Spleen (tissue), 11 donors: ENCODE measurements at regions not wholly inside any gene's neighbourhood (a gene's known extent, or its start where the extent isn't known, plus 50 kb on each side); places are given as distances from the start of the nearest gene placed in this dataset.

Experiments
- DNase-seq: peaks from one replicate; pipeline ENCODE4 v3.0.0-alpha.2; 2020
- H3K27ac ChIP-seq, 8 donors: fragments of 200-600 bp; sonication (generic) in 7 of 8; 1 replicate in 4 of 8; 2 replicates in 4 of 8; pipeline versions ENCODE4 v1.5.0 to v1.8.0; 2016 to 2021; ENCODE audit warnings: inconsistent platforms in 4 of 8, mild to moderate bottlenecking in 4 of 8, moderate library complexity in 1 of 8
- H3K27me3 ChIP-seq, 7 donors: fragments of 200-600 bp; sonication (generic) in 6 of 7; replicated peaks in 1 of 7; 1 replicate in 4 of 7; 2 replicates in 3 of 7; pipeline versions ENCODE4 v1.5.0 to v1.8.0; 2016 to 2021; ENCODE audit warnings: inconsistent platforms in 3 of 7, mild to moderate bottlenecking in 1 of 7
- H3K36me3 ChIP-seq, 6 donors: fragments of 200-600 bp; sonication (generic) in 5 of 6; 1 replicate in 4 of 6; 2 replicates in 2 of 6; pipeline versions ENCODE4 v1.5.0 to v1.8.0; 2016 to 2021; ENCODE audit warnings: inconsistent platforms in 2 of 6
- H3K4me1 ChIP-seq, 6 donors: fragments of 200-600 bp; sonication (generic) in 5 of 6; 1 replicate in 3 of 6; 2 replicates in 3 of 6; pipeline versions ENCODE4 v1.5.0 to v1.8.0; 2016 to 2021; ENCODE audit warnings: inconsistent platforms in 3 of 6
- H3K4me3 ChIP-seq, 8 donors: fragments of 200-600 bp; sonication (generic) in 7 of 8; 1 replicate in 4 of 8; 2 replicates in 4 of 8; pipeline versions ENCODE4 v1.5.0 to v1.8.0; 2016 to 2021; ENCODE audit warnings: inconsistent platforms in 4 of 8, mild to moderate bottlenecking in 4 of 8, moderate library complexity in 2 of 8
- H3K9me3 ChIP-seq, 8 donors: fragments of 200-600 bp; sonication (generic) in 7 of 8; 1 replicate in 4 of 8; 2 replicates in 4 of 8; pipeline versions ENCODE4 v1.5.0 to v1.8.0; 2016 to 2021; ENCODE audit warnings: inconsistent platforms in 4 of 8
- POLR2A ChIP-seq, 3 donors: fragments of 450-650 bp; IDR thresholded peaks; one replicate each; pipeline ENCODE4 v1.5.1; 2017; ENCODE audit warnings: antibody characterized with exemption in 3 of 3, mild to moderate bottlenecking in 1 of 3
- POLR2AphosphoS5 ChIP-seq, 3 donors: sonication (generic); formaldehyde crosslinking; IDR thresholded peaks; one replicate each; pipeline ENCODE4 v1.5.1; 2017; ENCODE audit warnings: antibody characterized with exemption in 3 of 3
- WGBS, 5 donors: extraction: QIAGEN DNeasy Blood & Tissue Kit in 3 of 5; methylation state at CpG; one replicate each; pipeline versions ENCODE4 v1.1.5 to v1.1.7; 2013 to 2018; 5-methylcytosine and 5-hydroxymethylcytosine counted together
- intact Hi-C: fragments of 100-400 bp; cut with DNase I; formaldehyde crosslinking; loops from one replicate; pipeline ENCODE4 v1.15.0; 2023; ENCODE audit warnings: low total_unique reads
- TF ChIP-seq, protein P1 (sequence below), 11 experiments: fragments of 200-600 bp in 7 of 11; fragments of 450-650 bp in 4 of 11; sonication (generic) in 4 of 11; IDR thresholded peaks in 8 of 11; conservative IDR thresholded peaks in 3 of 11; 1 replicate in 7 of 11; 2 replicates in 4 of 11; pipeline versions ENCODE4 v1.4.0 to v1.8.0; 2016 to 2021; ENCODE audit warnings: antibody characterized with exemption in 11 of 11, inconsistent platforms in 4 of 11, mild to moderate bottlenecking in 1 of 11
- donor health status: healthy with polysubstance abuse.
- donor health status: DM: no; HTN: no; CAD: no; lungs with moderate emphysema.
- donor health status: DM: no; HTN: no; CAD: no.
- donor health status: Bipolar disorder and iron deficiency.
- donor health status: healthy.
- donor health status: DM: no; HTN: no; CAD: no.
- donor health status: DM: yes; HTN: yes; CAD: no.

DNA sequence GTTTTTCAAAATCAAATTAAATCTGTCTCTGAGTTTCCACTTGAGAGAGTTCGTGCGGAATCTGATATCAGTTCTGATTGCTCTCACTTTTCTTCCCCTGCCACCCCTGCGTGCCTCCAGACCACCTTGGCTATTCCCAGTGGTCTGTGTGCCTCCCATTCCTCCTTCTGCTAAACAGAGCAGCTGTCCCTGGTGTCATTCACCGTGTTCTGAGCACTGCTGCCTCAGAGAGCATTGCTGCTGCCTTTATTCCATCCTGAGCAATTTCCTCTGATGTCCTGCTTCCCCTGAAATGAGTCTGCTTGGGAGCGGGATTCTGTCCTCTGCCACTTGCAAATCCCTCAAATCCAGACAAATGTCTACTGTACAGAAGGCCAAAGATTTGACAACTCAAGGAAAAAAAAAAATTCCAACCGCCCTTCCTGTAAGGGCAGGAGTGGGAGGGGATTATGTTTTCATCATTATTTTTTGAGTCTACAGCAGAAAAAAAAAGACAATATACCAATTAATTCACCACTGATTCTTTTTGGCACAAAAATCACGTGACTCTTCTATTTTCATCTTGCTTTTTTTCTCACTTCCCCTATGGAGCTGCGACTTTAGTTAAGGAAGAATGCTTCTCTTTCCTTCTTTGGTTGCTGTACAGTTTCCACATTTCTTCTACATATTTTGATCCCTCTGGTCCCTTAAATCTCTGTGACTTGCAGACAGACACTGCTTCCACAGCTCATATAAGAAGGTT is 833.0 kb downstream of the EPHA7 start:
- intact Hi-C loops, result no loop called here

DNA sequence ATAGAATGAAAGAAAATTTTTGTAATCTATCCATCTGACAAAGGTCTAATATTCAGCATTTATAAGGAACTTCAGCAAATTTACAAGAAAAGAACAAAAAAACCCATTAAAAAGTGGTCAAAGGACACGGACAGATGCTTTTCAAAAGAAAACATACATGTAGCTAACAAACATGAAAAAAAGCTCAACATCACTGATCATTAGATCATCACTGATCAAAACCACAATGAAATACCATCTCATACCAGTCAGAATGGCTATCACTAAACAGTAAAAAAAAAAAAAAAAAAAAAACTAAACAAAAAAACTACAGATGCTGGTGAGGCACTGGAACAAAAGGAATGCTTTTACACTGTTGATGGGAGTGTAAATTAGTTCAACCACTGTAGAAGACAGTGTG is 837.1 kb downstream of the EPHA7 start:
- H3K27ac ChIP-seq, result no peak overlapping the region
- WGBS, 5 donors, result 65 to 86% (median 81%) methylated on average over 1 of the region's 1 CpG
- DNase-seq, result no peak
- TF ChIP-seq POLR2A (IDR thresholded peaks at IDR 0.05), result no peak
- TF ChIP-seq POLR2AphosphoS5 (IDR thresholded peaks at IDR 0.05), result no peak
- TF ChIP-seq, protein P1, sequence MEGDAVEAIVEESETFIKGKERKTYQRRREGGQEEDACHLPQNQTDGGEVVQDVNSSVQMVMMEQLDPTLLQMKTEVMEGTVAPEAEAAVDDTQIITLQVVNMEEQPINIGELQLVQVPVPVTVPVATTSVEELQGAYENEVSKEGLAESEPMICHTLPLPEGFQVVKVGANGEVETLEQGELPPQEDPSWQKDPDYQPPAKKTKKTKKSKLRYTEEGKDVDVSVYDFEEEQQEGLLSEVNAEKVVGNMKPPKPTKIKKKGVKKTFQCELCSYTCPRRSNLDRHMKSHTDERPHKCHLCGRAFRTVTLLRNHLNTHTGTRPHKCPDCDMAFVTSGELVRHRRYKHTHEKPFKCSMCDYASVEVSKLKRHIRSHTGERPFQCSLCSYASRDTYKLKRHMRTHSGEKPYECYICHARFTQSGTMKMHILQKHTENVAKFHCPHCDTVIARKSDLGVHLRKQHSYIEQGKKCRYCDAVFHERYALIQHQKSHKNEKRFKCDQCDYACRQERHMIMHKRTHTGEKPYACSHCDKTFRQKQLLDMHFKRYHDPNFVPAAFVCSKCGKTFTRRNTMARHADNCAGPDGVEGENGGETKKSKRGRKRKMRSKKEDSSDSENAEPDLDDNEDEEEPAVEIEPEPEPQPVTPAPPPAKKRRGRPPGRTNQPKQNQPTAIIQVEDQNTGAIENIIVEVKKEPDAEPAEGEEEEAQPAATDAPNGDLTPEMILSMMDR (IDR thresholded peaks at IDR 0.05 in 8 of 11, conservative IDR thresholded peaks at IDR 0.05 in 3 of 11), result no peak
- H3K4me3 ChIP-seq, result no peak overlapping the region
- H3K27me3 ChIP-seq, result no peaks in the 10 kb centered on the region
- H3K36me3 ChIP-seq, result no peaks in the 10 kb centered on the region
- no peaks in the 10 kb centered on the region for H3K4me1 ChIP-seq
- intact Hi-C loops, result no loop called here
- H3K9me3 ChIP-seq, result peaks cover 0 to 41% (median 15%) of the 10 kb centered on the region in 8 donors

More for the DNA sequence above, 833.0 kb downstream of the EPHA7 start:
- WGBS, 5 donors, result 55 to 66% (median 57%) methylated on average over 8 of the region's 8 CpGs
- Histone ChIP-seq H3K4me3 (no peak overlapping the region), H3K9me3 (peaks cover 0 to 8% (median 0%) of the 10 kb centered on the region in 8 donors), H3K27me3 (no peaks in the 10 kb centered on the region), H3K36me3 (no peaks in the 10 kb centered on the region), H3K27ac (no peak overlapping the region), H3K4me1 (no peaks in the 10 kb centered on the region)
- no peak for DNase-seq
- TF ChIP-seq, protein P1 (IDR thresholded peaks at IDR 0.05 in 8 of 11, conservative IDR thresholded peaks at IDR 0.05 in 3 of 11), result no peak
- TF ChIP-seq POLR2A (IDR thresholded peaks at IDR 0.05) (no peak), POLR2AphosphoS5 (IDR thresholded peaks at IDR 0.05) (no peak)

DNA sequence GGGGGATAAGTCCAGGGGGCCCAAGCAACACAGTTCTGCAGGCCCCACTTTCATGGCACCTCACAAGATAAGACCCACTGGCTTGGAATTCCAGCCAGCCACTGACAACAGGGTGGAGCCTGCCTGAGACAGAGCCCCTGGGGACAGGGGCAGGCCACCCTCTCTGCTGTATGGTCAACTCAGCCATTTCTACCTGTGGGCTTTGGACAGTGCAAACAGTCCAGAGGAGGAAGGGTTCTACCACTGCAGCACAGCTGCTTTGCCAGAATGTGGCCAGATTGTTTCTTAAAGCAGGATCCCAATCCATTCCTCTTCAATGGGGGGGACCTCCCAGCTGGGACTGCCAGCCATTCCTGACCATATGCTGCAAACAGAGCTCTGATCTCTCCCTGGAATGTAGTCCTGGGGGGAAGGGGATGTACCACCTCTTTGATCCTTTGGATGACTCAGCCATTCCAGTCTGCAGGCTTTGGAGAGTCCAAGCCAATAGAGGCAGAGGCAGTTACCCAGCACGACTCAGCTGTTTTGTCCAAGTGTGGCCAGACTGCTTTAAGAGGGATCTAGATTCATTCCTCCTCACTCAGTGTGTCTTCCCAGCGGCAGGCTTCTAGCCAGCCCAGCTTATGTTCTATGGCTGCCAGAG is 842.2 kb downstream of the EPHA7 start:
- TF ChIP-seq POLR2A (IDR thresholded peaks at IDR 0.05) (no peak), POLR2AphosphoS5 (IDR thresholded peaks at IDR 0.05) (no peak)
- TF ChIP-seq, protein P1 (IDR thresholded peaks at IDR 0.05 in 8 of 11, conservative IDR thresholded peaks at IDR 0.05 in 3 of 11), result no peak
- 65 to 94% (median 84%) methylated on average over 2 of the region's 2 CpGs for WGBS, 5 donors
- no peak overlapping the region for H3K4me3 ChIP-seq
- intact Hi-C loops, result no loop called here
- H3K36me3 ChIP-seq, result no peaks in the 10 kb centered on the region
- H3K27me3 ChIP-seq, result no peaks in the 10 kb centered on the region
- no peaks in the 10 kb centered on the region for H3K4me1 ChIP-seq
- peaks cover 0 to 47% (median 18%) of the 10 kb centered on the region in 8 donors for H3K9me3 ChIP-seq
- no peak for DNase-seq
- no peak overlapping the region for H3K27ac ChIP-seq

DNA sequence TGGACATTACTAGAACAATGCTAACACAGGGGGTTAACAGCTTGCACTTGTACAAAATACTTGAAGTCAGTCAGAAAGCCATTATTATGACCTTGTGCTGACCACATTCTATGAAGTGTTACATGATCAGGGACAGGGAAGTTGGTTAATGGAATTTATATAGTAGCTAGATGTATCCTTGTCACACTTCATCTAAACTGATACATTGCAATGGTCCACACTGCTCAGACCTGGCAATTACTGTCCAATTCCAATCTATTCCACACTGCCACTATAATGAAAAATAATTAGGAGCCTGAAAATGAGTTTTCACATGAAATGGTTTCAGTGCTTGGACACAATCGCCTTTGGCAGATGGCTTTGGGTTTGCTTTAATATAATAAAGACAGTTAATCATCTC is 850.8 kb downstream of the EPHA7 start:
- H3K36me3 ChIP-seq, result no peaks in the 10 kb centered on the region
- H3K4me3 ChIP-seq, result no peak overlapping the region
- WGBS, 5 donors, result 75 to 91% (median 89%) methylated on average over 1 of the region's 1 CpG
- no peak for DNase-seq
- no peaks in the 10 kb centered on the region for H3K4me1 ChIP-seq
- H3K27me3 ChIP-seq, result no peaks in the 10 kb centered on the region
- intact Hi-C loops, result no loop called here
- H3K27ac ChIP-seq, result no peak overlapping the region
- TF ChIP-seq, protein P1 (IDR thresholded peaks at IDR 0.05 in 8 of 11, conservative IDR thresholded peaks at IDR 0.05 in 3 of 11), result no peak
- TF ChIP-seq POLR2A (IDR thresholded peaks at IDR 0.05), result no peak
- no peak for TF ChIP-seq POLR2AphosphoS5 (IDR thresholded peaks at IDR 0.05)
- H3K9me3 ChIP-seq, result no peaks in the 10 kb centered on the region
